Neural progenitor cell (in vitro differentiated cells): ENCODE measurements at regions not wholly inside any gene's neighbourhood (a gene's known extent, or its start where the extent isn't known, plus 50 kb on each side); places are given as distances from the start of the nearest gene placed in this dataset.
"Not testable (repeated sequence)": the region's sequence is repeated elsewhere in the genome, so short reads cannot be mapped to it uniquely, and the experiment has no call there.

Source experiments
- DNase-seq: peaks from one replicate; pipeline ENCODE4 v3.0.0-alpha.2; 2016; ENCODE audit warnings: low spot score
- H2AFZ ChIP-seq: fragments of 200-600 bp; sonication (generic); replicated peaks from 2 replicates; pipeline ENCODE4 v1.6.1; 2016; ENCODE audit warnings: antibody characterized with exemption
- H3F3A ChIP-seq: fragments of 200-600 bp; sonication (generic); 2 replicates; pipeline ENCODE4 v1.6.1; 2016; ENCODE audit warnings: antibody characterized with exemption, low read depth
- H3K27ac ChIP-seq: fragments of 200-600 bp; sonication (generic); 2 replicates; pipeline ENCODE4 v1.5.1; 2016; ENCODE audit warnings: mild to moderate bottlenecking
- H3K27me3 ChIP-seq: fragments of 200-600 bp; sonication (generic); 2 replicates; pipeline ENCODE4 v1.6.1; 2016; ENCODE audit warnings: mild to moderate bottlenecking, moderate library complexity
- H3K36me3 ChIP-seq: fragments of 200-600 bp; sonication (generic); 2 replicates; pipeline ENCODE4 v1.5.1; 2016
- H3K4me1 ChIP-seq: fragments of 200-600 bp; sonication (generic); 2 replicates; pipeline ENCODE4 v1.6.1; 2016; ENCODE audit warnings: mixed run types
- H3K4me2 ChIP-seq: fragments of 200-600 bp; sonication (generic); 2 replicates; pipeline ENCODE4 v1.6.1; 2016
- H3K4me3 ChIP-seq: fragments of 200-600 bp; sonication (generic); 2 replicates; pipeline ENCODE4 v1.5.1; 2016
- H3K79me2 ChIP-seq: fragments of 200-600 bp; sonication (generic); 2 replicates; pipeline ENCODE4 v1.6.1; 2016; ENCODE audit warnings: low read depth
- H3K9ac ChIP-seq: fragments of 200-600 bp; sonication (generic); 2 replicates; pipeline ENCODE4 v1.6.1; 2016
- H3K9me3 ChIP-seq: fragments of 200-600 bp; sonication (generic); 2 replicates; pipeline ENCODE4 v1.5.1; 2016; ENCODE audit warnings: low read depth
- H4K20me1 ChIP-seq: fragments of 200-600 bp; sonication (generic); 2 replicates; pipeline ENCODE4 v1.6.1; 2016; ENCODE audit warnings: low read depth
- H3K27ac Mint-ChIP-seq: 3 replicates; pipeline ENCODE4 v1.8.0; 2021; ENCODE audit warnings: mixed read lengths
- H3K27me3 Mint-ChIP-seq: 2 replicates; pipeline ENCODE4 v1.8.0; 2022; ENCODE audit warnings: low read depth, mild to moderate bottlenecking, inconsistent platforms, moderate library complexity, mixed read lengths; ENCODE audit not compliant: insufficient read depth
- H3K36me3 Mint-ChIP-seq: 3 replicates; pipeline ENCODE4 v1.8.0; 2021; ENCODE audit warnings: mixed read lengths
- H3K4me1 Mint-ChIP-seq: 3 replicates; pipeline ENCODE4 v1.8.0; 2021; ENCODE audit warnings: mixed read lengths
- H3K4me3 Mint-ChIP-seq: 3 replicates; pipeline ENCODE4 v1.8.0; 2021; ENCODE audit warnings: mild to moderate bottlenecking, moderate library complexity, mixed read lengths
- H3K9me3 Mint-ChIP-seq: 3 replicates; pipeline ENCODE4 v1.8.0; 2020; ENCODE audit warnings: mixed read lengths
- CTCF ChIP-seq: fragments of 200-600 bp; sonication (generic); IDR thresholded peaks from 2 replicates; pipeline ENCODE4 v1.5.1; 2017; ENCODE audit warnings: antibody characterized with exemption, mild to moderate bottlenecking
- EZH2 ChIP-seq: fragments of 200-600 bp; sonication (generic); IDR thresholded peaks from 2 replicates; pipeline ENCODE4 v1.6.1; 2017; ENCODE audit warnings: antibody characterized with exemption, mild to moderate bottlenecking, moderate library complexity
- EZH2phosphoT487 ChIP-seq: fragments of 200-600 bp; sonication (generic); IDR thresholded peaks from 2 replicates; pipeline ENCODE4 v1.6.1; 2017; ENCODE audit warnings: antibody characterized with exemption

GRCh38 chr12:113535100-113535499 is 63.4 kb upstream of the LHX5 start:
- Histone ChIP-seq H3K79me2 (no peaks in the 10 kb centered on the region), H3F3A (peaks cover 5% of the 10 kb centered on the region), H3K4me3 (no peak overlapping the region), H3K27me3 (no peaks in the 10 kb centered on the region), H3K4me2 (no peak overlapping the region), H3K9ac (no peak overlapping the region), H3K27ac (no peak overlapping the region), H2AFZ (no peak overlapping the region), H4K20me1 (no peaks in the 10 kb centered on the region), H3K36me3 (no peaks in the 10 kb centered on the region), H3K4me1 (no peaks in the 10 kb centered on the region), H3K9me3 (no peaks in the 10 kb centered on the region)
- Mint-ChIP-seq H3K9me3 (no peaks in the 10 kb centered on the region), H3K4me3 (no peak overlapping the region), H3K4me1 (no peaks in the 10 kb centered on the region), H3K36me3 (no peaks in the 10 kb centered on the region), H3K27ac (no peak overlapping the region), H3K27me3 (peaks cover 8% of the 10 kb centered on the region)
- no peak for TF ChIP-seq CTCF
- no peak for DNase-seq

- Histone ChIP-seq H3K4me3 (no peak overlapping the region), H3K4me2 (no peak overlapping the region), H2AFZ (no peak overlapping the region), H3K36me3 (no peaks in the 10 kb centered on the region), H3K9me3 (no peaks in the 10 kb centered on the region), H3F3A (peaks cover 5% of the 10 kb centered on the region), H3K27ac (no peak overlapping the region), H3K9ac (no peak overlapping the region), H3K79me2 (no peaks in the 10 kb centered on the region), H4K20me1 (no peaks in the 10 kb centered on the region), H3K4me1 (no peaks in the 10 kb centered on the region), H3K27me3 (no peaks in the 10 kb centered on the region)
- H3K27me3 Mint-ChIP-seq, result peaks cover 10% of the 10 kb centered on the region
- DNase-seq, result no peak
- H3K4me3 Mint-ChIP-seq, result no peak overlapping the region
- no peaks in the 10 kb centered on the region for H3K4me1 Mint-ChIP-seq
- no peaks in the 10 kb centered on the region for H3K9me3 Mint-ChIP-seq
- TF ChIP-seq EZH2 (no peak), CTCF (no peak), EZH2phosphoT487 (no peak)
- no peak overlapping the region for H3K27ac Mint-ChIP-seq
- H3K36me3 Mint-ChIP-seq, result no peaks in the 10 kb centered on the region
Observed at GRCh38 chr12:113534555-113534954, 62.9 kb upstream of the LHX5 start.

GRCh38 chr12:113533842-113534375 is 62.2 kb upstream of the LHX5 start:
- Histone ChIP-seq H3K9ac (no peak overlapping the region), H3K27me3 (no peaks in the 10 kb centered on the region), H2AFZ (no peak overlapping the region), H3K4me3 (no peak overlapping the region), H3K4me1 (peaks cover 5% of the 10 kb centered on the region), H3K79me2 (no peaks in the 10 kb centered on the region), H3K36me3 (no peaks in the 10 kb centered on the region), H3K9me3 (no peaks in the 10 kb centered on the region), H3K4me2 (no peak overlapping the region), H4K20me1 (no peaks in the 10 kb centered on the region), H3F3A (peaks cover 8% of the 10 kb centered on the region), H3K27ac (no peak overlapping the region)
- Mint-ChIP-seq H3K9me3 (no peaks in the 10 kb centered on the region), H3K4me3 (no peak overlapping the region), H3K27me3 (peaks cover 12% of the 10 kb centered on the region), H3K4me1 (peaks cover 3% of the 10 kb centered on the region), H3K27ac (no peak overlapping the region), H3K36me3 (no peaks in the 10 kb centered on the region)
- no peak for DNase-seq
- TF ChIP-seq EZH2phosphoT487, result no peak
- no peak for TF ChIP-seq CTCF
- TF ChIP-seq EZH2, result no peak

- Histone ChIP-seq H3K27me3 (no peaks in the 10 kb centered on the region), H3K4me1 (peaks cover 13% of the 10 kb centered on the region), H3K36me3 (no peaks in the 10 kb centered on the region), H3F3A (peaks cover 21% of the 10 kb centered on the region), H3K9ac (no peak overlapping the region), H3K4me2 (no peak overlapping the region), H2AFZ (no peak overlapping the region), H3K4me3 (no peak overlapping the region), H3K27ac (no peak overlapping the region), H3K9me3 (no peaks in the 10 kb centered on the region), H4K20me1 (no peaks in the 10 kb centered on the region), H3K79me2 (no peaks in the 10 kb centered on the region)
- no peak for DNase-seq
- Mint-ChIP-seq H3K27me3 (peaks cover 17% of the 10 kb centered on the region), H3K27ac (no peak overlapping the region), H3K9me3 (no peaks in the 10 kb centered on the region), H3K4me1 (peaks cover 4% of the 10 kb centered on the region), H3K36me3 (no peaks in the 10 kb centered on the region), H3K4me3 (no peak overlapping the region)
- TF ChIP-seq EZH2phosphoT487 (no peak), EZH2 (no peak), CTCF (no peak)
Observed at GRCh38 chr12:113532292-113532691, 60.6 kb upstream of the LHX5 start.

- H3K27me3 ChIP-seq, H3K4me1 Mint-ChIP-seq, H2AFZ ChIP-seq, H3K9ac ChIP-seq, H3K9me3 Mint-ChIP-seq, H3K4me2 ChIP-seq, H3K36me3 ChIP-seq, H3K36me3 Mint-ChIP-seq, H3K4me3 ChIP-seq, H3K27ac ChIP-seq, H4K20me1 ChIP-seq, H3K79me2 ChIP-seq, H3K9me3 ChIP-seq, DNase-seq, H3K27ac Mint-ChIP-seq, H3K4me3 Mint-ChIP-seq: not testable (repeated sequence)
- Histone ChIP-seq H3K4me1 (peaks cover 13% of the 10 kb centered on the region), H3F3A (peaks cover 28% of the 10 kb centered on the region)
- peaks cover 20% of the 10 kb centered on the region for H3K27me3 Mint-ChIP-seq
Observed at GRCh38 chr12:113531073-113531472, 59.4 kb upstream of the LHX5 start.
